ENCODE measurements at regions not wholly inside any gene's neighbourhood (a gene's known extent, or its start where the extent isn't known, plus 50 kb on each side); places are given as distances from the start of the nearest gene placed in this dataset.

GRCh38 chrX:13177921-13178566 is 133.6 kb upstream of the FAM9C start:
- H3K9me3 ChIP-seq = no peaks in the 10 kb centered on the region
- WGBS, 2 donors = 46 to 77% methylated on average over 6 of the region's 6 CpGs
- no peaks in the 10 kb centered on the region for H3K27me3 ChIP-seq
- intact Hi-C loops (cut with DNase I) = no loop called here
- H3K4me1 ChIP-seq = no peaks in the 10 kb centered on the region
- H3K36me3 ChIP-seq = no peaks in the 10 kb centered on the region
- H3K4me3 ChIP-seq = no peak overlapping the region
- H3K27ac ChIP-seq = no peak overlapping the region
- TF ChIP-seq EP300 (IDR thresholded peaks at IDR 0.05) (no peak), POLR2AphosphoS5 (IDR thresholded peaks at IDR 0.05) (no peak), CTCF (IDR thresholded peaks at IDR 0.05) (no peak), POLR2A (IDR thresholded peaks at IDR 0.05) (no peak)
- DNase-seq = no peak

- H3K36me3 ChIP-seq = no peaks in the 10 kb centered on the region
- H3K27ac ChIP-seq = no peak overlapping the region
- intact Hi-C loops (cut with DNase I) = no loop called here
- TF ChIP-seq CTCF (IDR thresholded peaks at IDR 0.05) (no peak), POLR2AphosphoS5 (IDR thresholded peaks at IDR 0.05) (no peak), EP300 (IDR thresholded peaks at IDR 0.05) (no peak), POLR2A (IDR thresholded peaks at IDR 0.05) (no peak)
- H3K4me3 ChIP-seq = no peak overlapping the region
- 96 to 100% methylated on average over 2 of the region's 2 CpGs for WGBS, 2 donors
- DNase-seq = no peak
- no peaks in the 10 kb centered on the region for H3K9me3 ChIP-seq
- H3K4me1 ChIP-seq = no peaks in the 10 kb centered on the region
- no peaks in the 10 kb centered on the region for H3K27me3 ChIP-seq
Observed at GRCh38 chrX:13175056-13175455, 130.6 kb upstream of the FAM9C start.

GRCh38 chrX:13170966-13171558 is 126.6 kb upstream of the FAM9C start:
- Histone ChIP-seq H3K9me3 (no peaks in the 10 kb centered on the region), H3K27ac (no peak overlapping the region), H3K27me3 (no peaks in the 10 kb centered on the region), H3K4me3 (no peak overlapping the region), H3K36me3 (no peaks in the 10 kb centered on the region), H3K4me1 (no peaks in the 10 kb centered on the region)
- intact Hi-C loops (cut with DNase I) = no loop called here
- TF ChIP-seq POLR2AphosphoS5 (IDR thresholded peaks at IDR 0.05) (no peak), CTCF (IDR thresholded peaks at IDR 0.05) (no peak), EP300 (IDR thresholded peaks at IDR 0.05) (no peak), POLR2A (IDR thresholded peaks at IDR 0.05) (no peak)
- WGBS, 2 donors = 76 to 86% methylated on average over 2 of the region's 2 CpGs
- DNase-seq = no peak

- Histone ChIP-seq H3K4me3 (no peak overlapping the region), H3K27ac (no peak overlapping the region), H3K27me3 (no peaks in the 10 kb centered on the region), H3K9me3 (no peaks in the 10 kb centered on the region), H3K4me1 (no peaks in the 10 kb centered on the region), H3K36me3 (no peaks in the 10 kb centered on the region)
- intact Hi-C loops (cut with DNase I) = no loop called here
- no peak for TF ChIP-seq CTCF (IDR thresholded peaks at IDR 0.05)
- DNase-seq = no peak
- 98 to 100% methylated on average over 2 of the region's 2 CpGs for WGBS, 2 donors
Observed at GRCh38 chrX:13169684-13170083, 125.3 kb upstream of the FAM9C start.

GRCh38 chrX:13168269-13168668 is 123.8 kb upstream of the FAM9C start:
- 56 to 88% methylated on average over 5 of the region's 5 CpGs for WGBS, 2 donors
- no peaks in the 10 kb centered on the region for H3K27me3 ChIP-seq
- no peaks in the 10 kb centered on the region for H3K4me1 ChIP-seq
- no peaks in the 10 kb centered on the region for H3K9me3 ChIP-seq
- H3K4me3 ChIP-seq = no peak overlapping the region
- no peaks in the 10 kb centered on the region for H3K36me3 ChIP-seq
- intact Hi-C loops (cut with DNase I) = no loop called here
- no peak for DNase-seq
- no peak for TF ChIP-seq POLR2A (IDR thresholded peaks at IDR 0.05)
- TF ChIP-seq POLR2AphosphoS5 (IDR thresholded peaks at IDR 0.05) = no peak
- no peak for TF ChIP-seq EP300 (IDR thresholded peaks at IDR 0.05)
- no peak for TF ChIP-seq CTCF (IDR thresholded peaks at IDR 0.05)
- peak overlapping the region in 2 of 4 donors; percentile 50 to 55 for H3K27ac ChIP-seq
